ENCODE measurements at regions not wholly inside any gene's neighbourhood (a gene's known extent, or its start where the extent isn't known, plus 50 kb on each side); places are given as distances from the start of the nearest gene placed in this dataset.

DNA sequence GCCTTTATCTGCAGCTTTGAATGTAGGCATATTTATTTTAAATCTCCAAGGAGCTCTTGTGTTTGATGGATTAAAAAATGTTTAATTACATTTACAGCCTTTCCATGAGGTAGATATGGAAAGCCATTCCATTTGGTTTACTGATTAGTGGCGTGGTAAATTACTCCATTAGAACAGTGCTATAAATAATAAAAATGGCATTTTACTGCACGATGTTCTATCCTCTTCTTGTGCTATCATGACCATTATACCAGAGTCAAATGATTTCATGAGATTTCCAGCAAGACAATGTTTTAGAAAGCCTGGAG lies 250.9 kb upstream of the HTR2A start:
- TF ChIP-seq CTCF (IDR thresholded peaks at IDR 0.05) = no peak
- TF ChIP-seq POLR2A (IDR thresholded peaks at IDR 0.05) = no peak
